HCT116 (cell line): ENCODE measurements at regions not wholly inside any gene's neighbourhood (a gene's known extent, or its start where the extent isn't known, plus 50 kb on each side); places are given as distances from the start of the nearest gene placed in this dataset.

Source experiments
- ATF3 ChIP-seq: IDR thresholded peaks from 2 replicates; pipeline ENCODE4 v1.6.1; 2012
- CEBPB ChIP-seq: IDR thresholded peaks from 2 replicates; pipeline ENCODE4 v1.6.1; 2012; ENCODE audit warnings: low read depth
- CTCF ChIP-seq, 3 experiments: fragments of 200-600 bp in 1 of 3; sonication (generic) in 1 of 3; IDR thresholded peaks in 2 of 3; conservative IDR thresholded peaks in 1 of 3; 2 replicates each; pipeline ENCODE4 v1.5.1; 2012 to 2017; ENCODE audit warnings: low read depth in 2 of 3, low read length in 2 of 3, antibody characterized with exemption in 1 of 3, borderline replicate concordance in 1 of 3, control low read depth in 1 of 3, mild to moderate bottlenecking in 1 of 3, mixed read lengths in 1 of 3, mixed run types in 1 of 3, moderate library complexity in 1 of 3; ENCODE audit not compliant: insufficient read depth in 1 of 3
- EGR1 ChIP-seq: IDR thresholded peaks from 2 replicates; pipeline ENCODE4 v1.6.1; 2012; ENCODE audit warnings: low read depth
- ELF1 ChIP-seq: IDR thresholded peaks from 2 replicates; pipeline ENCODE4 v1.6.1; 2012; ENCODE audit warnings: low read depth, borderline replicate concordance
- EZH2 ChIP-seq: fragments of 200-600 bp; sonication (generic); IDR thresholded peaks from 2 replicates; pipeline ENCODE4 v1.6.1; 2017; ENCODE audit warnings: antibody characterized with exemption, mixed run types
- EZH2phosphoT487 ChIP-seq: fragments of 200-600 bp; IDR thresholded peaks from 2 replicates; pipeline ENCODE4 v1.6.1; 2018; ENCODE audit warnings: antibody characterized with exemption, borderline replicate concordance
- MAX ChIP-seq: IDR thresholded peaks from 2 replicates; pipeline ENCODE4 v1.6.1; 2012
- POLR2A ChIP-seq: IDR thresholded peaks from 2 replicates; pipeline ENCODE4 v1.7.0; 2011; ENCODE audit warnings: borderline replicate concordance; ENCODE audit not compliant: insufficient read depth, insufficient read length; ENCODE audit errors: extremely low read depth
- POLR2AphosphoS5 ChIP-seq: IDR thresholded peaks from 2 replicates; pipeline ENCODE4 v1.6.1; 2011; ENCODE audit warnings: mild to moderate bottlenecking, low read depth, low read length, moderate library complexity
- RAD21 ChIP-seq: IDR thresholded peaks from 2 replicates; pipeline ENCODE4 v1.6.1; 2012; ENCODE audit warnings: low read depth, mild to moderate bottlenecking
- REST ChIP-seq: IDR thresholded peaks from 2 replicates; pipeline ENCODE4 v1.6.1; 2012; ENCODE audit warnings: low read depth
- YY1 ChIP-seq: IDR thresholded peaks from 2 replicates; pipeline ENCODE4 v1.6.1; 2011; ENCODE audit warnings: low read length, low read depth, moderate library complexity, mild to moderate bottlenecking; ENCODE audit not compliant: insufficient replicate concordance; ENCODE audit errors: extremely low read depth

- TF ChIP-seq CTCF (IDR thresholded peaks at IDR 0.05 in 2 of 3, conservative IDR thresholded peaks at IDR 0.05 in 1 of 3; ENCODE audit: borderline replicate concordance in 1 of 3, insufficient read depth in 1 of 3, low read depth in 2 of 3, low read length in 2 of 3) (no peak), REST (no peak), EZH2phosphoT487 (no peak), YY1 (no peak), CEBPB (no peak), POLR2A (no peak), EGR1 (no peak), EZH2 (no peak), POLR2AphosphoS5 (no peak), ELF1 (no peak), RAD21 (no peak), MAX (no peak), ATF3 (no peak)
These were observed 194.1 kb upstream of the PTPRD start for GRCh38 chr9:10806868-10807267.
